H1 (cell line): ENCODE measurements at regions not wholly inside any gene's neighbourhood (a gene's known extent, or its start where the extent isn't known, plus 50 kb on each side); places are given as distances from the start of the nearest gene placed in this dataset.

Experiments used
- CTCF ChIA-PET: fragments of 300-600 bp; sonication (Branson Sonifier 250); formaldehyde crosslinking; loops from one replicate; lab custom pipeline; 2021; ENCODE audit not compliant: partially characterized antibody; lab: Charles Lee
- POLR2A ChIA-PET: fragments of 300-600 bp; sonication (Branson Sonifier 250); formaldehyde crosslinking; loops from one replicate; lab custom pipeline; 2021; ENCODE audit warnings: inconsistent platforms; ENCODE audit not compliant: partially characterized antibody; lab: Charles Lee
- DNase-seq, 2 experiments: peaks; one replicate each; pipeline versions ENCODE4 v3.0.0 to v3.0.0-alpha.2; 2010 to 2022; ENCODE audit warnings: low spot score in 2 of 2, low read depth in 1 of 2, mixed read lengths in 1 of 2
- FAIRE-seq: peaks from 2 replicates; lab custom pipeline; 2011; peaks lifted over from hg19 to GRCh38; lab: Jason Lieb, UNC
- H2AFZ ChIP-seq: 2 replicates; pipeline ENCODE4 v1.8.1; 2012; ENCODE audit warnings: low read length, inconsistent platforms
- H2AK5ac ChIP-seq: 2 replicates; pipeline ENCODE4 v1.6.1; 2013; ENCODE audit warnings: low read depth, low read length
- H2BK120ac ChIP-seq: replicated peaks from 2 replicates; pipeline ENCODE3; 2013; ENCODE audit warnings: low read depth, low read length, inconsistent platforms
- H2BK12ac ChIP-seq: 2 replicates; pipeline ENCODE4 v1.6.1; 2013; ENCODE audit warnings: low read depth, low read length
- H2BK15ac ChIP-seq: 2 replicates; pipeline ENCODE4 v1.6.1; 2013; ENCODE audit warnings: low read length
- H2BK20ac ChIP-seq: 2 replicates; pipeline ENCODE4 v1.6.1; 2013; ENCODE audit warnings: low read length
- H2BK5ac ChIP-seq: 2 replicates; pipeline ENCODE4 v1.6.1; 2013; ENCODE audit warnings: low read depth, low read length
- H3K14ac ChIP-seq: 2 replicates; pipeline ENCODE4 v1.6.1; 2013; ENCODE audit warnings: inconsistent platforms; ENCODE audit not compliant: insufficient read length
- H3K18ac ChIP-seq: 2 replicates; pipeline ENCODE4 v1.6.1; 2013; ENCODE audit warnings: low read length; ENCODE audit errors: extremely low read depth
- H3K23ac ChIP-seq: 2 replicates; pipeline ENCODE4 v1.6.1; 2013; ENCODE audit warnings: inconsistent platforms; ENCODE audit not compliant: insufficient read length
- H3K23me2 ChIP-seq: 2 replicates; pipeline ENCODE4 v1.6.1; 2013; ENCODE audit warnings: low read depth, low read length
- H3K27ac ChIP-seq: 2 replicates; pipeline ENCODE4 v1.6.1; 2011; ENCODE audit warnings: low read depth, low read length, inconsistent platforms
- H3K27me3 ChIP-seq, 4 experiments: replicated peaks in 1 of 4; 1 replicate in 1 of 4; 2 replicates in 3 of 4; pipeline versions ENCODE4 v1.6.1 to v1.8.1; 2011 to 2013; ENCODE audit warnings: low read length in 3 of 4, mild to moderate bottlenecking in 3 of 4, inconsistent platforms in 2 of 4, mixed read lengths in 2 of 4, moderate library complexity in 1 of 4; ENCODE audit not compliant: control insufficient read depth in 3 of 4, insufficient read depth in 3 of 4; ENCODE audit errors: extremely low read depth in 1 of 4
- H3K36me3 ChIP-seq, 4 experiments: 2 replicates each; pipeline versions ENCODE4 v1.6.1 to v1.8.1; 2011 to 2013; ENCODE audit warnings: mild to moderate bottlenecking in 4 of 4, low read length in 3 of 4, moderate library complexity in 2 of 4, control low read depth in 1 of 4, inconsistent platforms in 1 of 4; ENCODE audit not compliant: insufficient read depth in 4 of 4, control insufficient read depth in 2 of 4
- H3K4ac ChIP-seq: replicated peaks from 2 replicates; pipeline ENCODE3; 2013; ENCODE audit warnings: low read length, low read depth, mixed read lengths, inconsistent platforms; ENCODE audit not compliant: insufficient read length
- H3K4me1 ChIP-seq, 4 experiments: replicated peaks in 1 of 4; 1 replicate in 1 of 4; 2 replicates in 3 of 4; pipeline versions ENCODE4 v1.6.1 to v1.8.1; 2011 to 2013; ENCODE audit warnings: low read length in 3 of 4, inconsistent platforms in 2 of 4, mixed read lengths in 1 of 4; ENCODE audit not compliant: insufficient read depth in 4 of 4, control insufficient read depth in 3 of 4
- H3K4me2 ChIP-seq, 2 experiments: 2 replicates each; pipeline versions ENCODE4 v1.6.1 to v1.8.1; 2011 to 2013; ENCODE audit warnings: low read depth in 2 of 2, low read length in 2 of 2, control low read depth in 1 of 2, inconsistent platforms in 1 of 2, mild to moderate bottlenecking in 1 of 2; ENCODE audit not compliant: insufficient read depth in 1 of 2
- H3K4me3 ChIP-seq, 4 experiments: fragments of 200-600, 300-600 bp in 1 of 4; sonication (generic), shearing (Covaris generic), sonication (Bioruptor Twin) in 1 of 4; 2 replicates each; pipeline versions ENCODE4 v1.5.1 to v1.8.1; 2011 to 2016; ENCODE audit warnings: low read length in 4 of 4, low read depth in 3 of 4, control low read depth in 2 of 4, inconsistent platforms in 2 of 4, mild to moderate bottlenecking in 2 of 4, mixed read lengths in 1 of 4, moderate library complexity in 1 of 4; ENCODE audit not compliant: insufficient read depth in 2 of 4; ENCODE audit errors: extremely low read depth in 1 of 4
- H3K56ac ChIP-seq: replicated peaks from 2 replicates; pipeline ENCODE3; 2013; ENCODE audit warnings: low read depth, mild to moderate bottlenecking, mixed read lengths, low read length, inconsistent platforms; ENCODE audit not compliant: insufficient read length
- H3K79me1 ChIP-seq: 2 replicates; pipeline ENCODE4 v1.6.1; 2013; ENCODE audit warnings: low read depth, low read length, control low read depth
- H3K79me2 ChIP-seq, 2 experiments: 2 replicates each; pipeline versions ENCODE4 v1.6.1 to v1.8.1; 2012 to 2013; ENCODE audit warnings: low read length in 2 of 2, mild to moderate bottlenecking in 2 of 2, inconsistent platforms in 1 of 2; ENCODE audit not compliant: insufficient read depth in 2 of 2, control insufficient read depth in 1 of 2
- H3K9ac ChIP-seq, 4 experiments: replicated peaks in 1 of 4; 1 replicate in 1 of 4; 2 replicates in 3 of 4; pipeline versions ENCODE4 v1.6.1 to v1.8.1; 2011 to 2013; ENCODE audit warnings: low read depth in 3 of 4, low read length in 3 of 4, control low read depth in 2 of 4, mild to moderate bottlenecking in 2 of 4, moderate library complexity in 2 of 4, inconsistent platforms in 1 of 4; ENCODE audit errors: extremely low read depth in 1 of 4
- H3K9me3 ChIP-seq, 2 experiments: 2 replicates each; pipeline versions ENCODE4 v1.6.1 to v1.8.1; 2012 to 2013; ENCODE audit warnings: mild to moderate bottlenecking in 2 of 2, moderate library complexity in 2 of 2, control low read depth in 1 of 2, inconsistent platforms in 1 of 2, low read depth in 1 of 2, low read length in 1 of 2, mixed read lengths in 1 of 2; ENCODE audit not compliant: insufficient read depth in 2 of 2
- H4K20me1 ChIP-seq, 2 experiments: replicated peaks in 1 of 2; 2 replicates each; pipeline versions ENCODE3 to v1.8.1; 2011 to 2013; ENCODE audit warnings: inconsistent platforms in 2 of 2, low read length in 2 of 2, mild to moderate bottlenecking in 1 of 2; ENCODE audit not compliant: insufficient read depth in 2 of 2, control insufficient read depth in 1 of 2
- H4K5ac ChIP-seq: 2 replicates; pipeline ENCODE4 v1.6.1; 2013; ENCODE audit warnings: low read length, low read depth, mixed read lengths, inconsistent platforms; ENCODE audit not compliant: insufficient read length
- H4K8ac ChIP-seq: 2 replicates; pipeline ENCODE4 v1.8.0; 2013; ENCODE audit warnings: mild to moderate bottlenecking, moderate library complexity, low read length, inconsistent platforms; ENCODE audit not compliant: insufficient read depth; ENCODE audit errors: extremely low read depth
- H4K91ac ChIP-seq: replicated peaks from 2 replicates; pipeline ENCODE3; 2013; ENCODE audit warnings: low read length, mixed read lengths, inconsistent platforms; ENCODE audit not compliant: insufficient read length
- ASH2L ChIP-seq: fragments of 200-600, 300-600 bp; sonication (generic); IDR thresholded peaks from one replicate; pipeline ENCODE4 v1.7.1; 2017; ENCODE audit warnings: low read length
- ATF3 ChIP-seq: IDR thresholded peaks from 2 replicates; pipeline ENCODE4 v1.6.1; 2011; ENCODE audit warnings: low read depth, mild to moderate bottlenecking, low read length; ENCODE audit not compliant: insufficient read depth
- E2F6 ChIP-seq: IDR thresholded peaks from 2 replicates; pipeline ENCODE4 v1.6.1; 2012; ENCODE audit warnings: inconsistent platforms
- EZH2 ChIP-seq: fragments of 200-600 bp; sonication (generic); IDR thresholded peaks from 2 replicates; pipeline ENCODE4 v1.7.1; 2012; ENCODE audit warnings: low read depth, mild to moderate bottlenecking, moderate library complexity, low read length, inconsistent platforms; ENCODE audit not compliant: severe bottlenecking
- GTF2F1 ChIP-seq: IDR thresholded peaks from 2 replicates; pipeline ENCODE4 v1.6.1; 2012; ENCODE audit warnings: low read depth, low read length, improper control_type of control experiment, borderline replicate concordance
- NANOG ChIP-seq: IDR thresholded peaks from 2 replicates; pipeline ENCODE4 v1.6.1; 2011; ENCODE audit warnings: low read length, low read depth, mild to moderate bottlenecking, inconsistent platforms; ENCODE audit not compliant: insufficient read depth, poor library complexity, severe bottlenecking
- RNF2 ChIP-seq: fragments of 200-900, 300-1000 bp; sonication (generic); IDR thresholded peaks from 2 replicates; pipeline ENCODE4 v1.7.1; 2016; ENCODE audit warnings: borderline replicate concordance, low read depth, mild to moderate bottlenecking, antibody characterized with exemption, low read length; ENCODE audit not compliant: poor library complexity, severe bottlenecking; ENCODE audit errors: missing control alignments
- SAP30 ChIP-seq: fragments of 300-600 bp; sonication (generic); IDR thresholded peaks from 2 replicates; pipeline ENCODE4 v1.7.1; 2012; ENCODE audit warnings: low read length, moderate library complexity, mild to moderate bottlenecking, inconsistent platforms; ENCODE audit not compliant: insufficient read depth, insufficient replicate concordance
- SIX5 ChIP-seq: IDR thresholded peaks from 2 replicates; pipeline ENCODE4 v1.6.1; 2011; ENCODE audit warnings: mild to moderate bottlenecking, low read depth, low read length
- SP1 ChIP-seq: IDR thresholded peaks from 2 replicates; pipeline ENCODE4 v1.6.1; 2011; ENCODE audit warnings: low read depth, low read length
- SP2 ChIP-seq: IDR thresholded peaks from 2 replicates; pipeline ENCODE4 v1.6.1; 2012; ENCODE audit warnings: mild to moderate bottlenecking, low read length, inconsistent platforms
- SP4 ChIP-seq: IDR thresholded peaks from 2 replicates; pipeline ENCODE4 v1.6.1; 2012; ENCODE audit warnings: low read length, inconsistent platforms
- TAF1 ChIP-seq: IDR thresholded peaks from 2 replicates; pipeline ENCODE4 v1.6.1; 2011; ENCODE audit warnings: mild to moderate bottlenecking, low read depth, low read length
- WGBS, 2 experiments: shearing (Covaris generic) in 1 of 2; methylation state at CpG; one replicate each; pipeline versions ENCODE4 v1.1.6 to v1.1.7; 2013 to 2015; ENCODE audit warnings: low lambda C conversion rate in 2 of 2, mixed read lengths in 2 of 2, inconsistent platforms in 1 of 2, low coverage in 1 of 2, missing lambda C conversion rate in 1 of 2; ENCODE audit not compliant: insufficient replicate concordance in 2 of 2, insufficient coverage in 1 of 2, insufficient read length in 1 of 2; ENCODE audit errors: extremely low coverage in 1 of 2, missing lambda C conversion rate in 1 of 2; 5-methylcytosine and 5-hydroxymethylcytosine counted together

DNA sequence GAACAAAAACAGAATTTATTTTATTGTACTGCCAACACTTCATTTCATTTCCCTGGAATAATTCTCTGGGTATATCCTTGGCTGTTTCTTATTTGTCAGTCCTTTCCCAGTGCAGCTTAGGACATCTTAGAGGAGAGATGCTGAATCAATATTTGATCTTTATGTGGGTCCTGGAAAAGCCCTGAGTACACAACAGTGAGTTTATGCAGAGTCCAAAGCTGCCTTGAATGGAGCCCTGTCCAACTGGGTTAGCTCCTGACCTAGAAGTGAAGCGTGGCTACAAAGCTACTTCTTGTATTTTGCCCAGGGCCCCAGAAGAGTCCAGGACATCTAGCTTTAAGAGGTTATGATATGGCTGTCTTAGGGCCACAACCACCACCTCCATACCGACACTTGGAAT lies 378.0 kb upstream of the FAT3 start:
- H2BK5ac ChIP-seq: no peak overlapping the region
- no peaks in the 10 kb centered on the region for H3K79me1 ChIP-seq
- no peak overlapping the region for H3K56ac ChIP-seq
- no peaks in the 10 kb centered on the region for H3K27me3 ChIP-seq
- H2AFZ ChIP-seq: no peak overlapping the region
- H4K8ac ChIP-seq: no peak overlapping the region
- no peak overlapping the region for H3K4me3 ChIP-seq
- H2AK5ac ChIP-seq: no peak overlapping the region
- no peak overlapping the region for H3K9ac ChIP-seq
- peaks cover 0 to 3% (median 0%) of the 10 kb centered on the region in 4 experiments; a peak in 1 of 7 replicates for H3K4me1 ChIP-seq
- no peak overlapping the region for H2BK12ac ChIP-seq
- H3K23me2 ChIP-seq: no peaks in the 10 kb centered on the region
- H2BK15ac ChIP-seq: no peak overlapping the region
- TF ChIP-seq GTF2F1 (no peak), RNF2 (no peak), SP2 (no peak), SAP30 (no peak), NANOG (no peak), ASH2L (no peak), SP4 (no peak), TAF1 (no peak), ATF3 (no peak), SIX5 (no peak), E2F6 (no peak), EZH2 (no peak), SP1 (no peak)
- CTCF ChIA-PET: no interaction called here
- POLR2A ChIA-PET: no interaction called here
- no peaks in the 10 kb centered on the region for H3K79me2 ChIP-seq
- H3K18ac ChIP-seq: no peak overlapping the region
- FAIRE-seq: no peak
- no peaks in the 10 kb centered on the region for H4K20me1 ChIP-seq
- H3K9me3 ChIP-seq: no peaks in the 10 kb centered on the region
- H3K4ac ChIP-seq: no peak overlapping the region
- H3K23ac ChIP-seq: no peak overlapping the region
- H4K5ac ChIP-seq: no peak overlapping the region
- no peak for DNase-seq
- H3K14ac ChIP-seq: no peak overlapping the region
- no peak overlapping the region for H3K4me2 ChIP-seq
- H3K27ac ChIP-seq: no peak overlapping the region
- no peak overlapping the region for H4K91ac ChIP-seq
- no peaks in the 10 kb centered on the region for H3K36me3 ChIP-seq
- 95% methylated on average over 2 of the region's 2 CpGs; no CpG with 5 or more reads in 1 of the 2 experiments for WGBS, 2 experiments
- H2BK120ac ChIP-seq: no peak overlapping the region
- H2BK20ac ChIP-seq: no peak overlapping the region
